Neural progenitor cell (in vitro differentiated cells): ENCODE measurements at regions not wholly inside any gene's neighbourhood (a gene's known extent, or its start where the extent isn't known, plus 50 kb on each side); places are given as distances from the start of the nearest gene placed in this dataset.

ENCODE experiments used
- DNase-seq: peaks from one replicate; pipeline ENCODE4 v3.0.0-alpha.2; 2016; ENCODE audit warnings: low spot score
- H2AFZ ChIP-seq: fragments of 200-600 bp; sonication (generic); replicated peaks from 2 replicates; pipeline ENCODE4 v1.6.1; 2016; ENCODE audit warnings: antibody characterized with exemption
- H3F3A ChIP-seq: fragments of 200-600 bp; sonication (generic); 2 replicates; pipeline ENCODE4 v1.6.1; 2016; ENCODE audit warnings: antibody characterized with exemption, low read depth
- H3K27ac ChIP-seq: fragments of 200-600 bp; sonication (generic); 2 replicates; pipeline ENCODE4 v1.5.1; 2016; ENCODE audit warnings: mild to moderate bottlenecking
- H3K27me3 ChIP-seq: fragments of 200-600 bp; sonication (generic); 2 replicates; pipeline ENCODE4 v1.6.1; 2016; ENCODE audit warnings: mild to moderate bottlenecking, moderate library complexity
- H3K36me3 ChIP-seq: fragments of 200-600 bp; sonication (generic); 2 replicates; pipeline ENCODE4 v1.5.1; 2016
- H3K4me1 ChIP-seq: fragments of 200-600 bp; sonication (generic); 2 replicates; pipeline ENCODE4 v1.6.1; 2016; ENCODE audit warnings: mixed run types
- H3K4me2 ChIP-seq: fragments of 200-600 bp; sonication (generic); 2 replicates; pipeline ENCODE4 v1.6.1; 2016
- H3K4me3 ChIP-seq: fragments of 200-600 bp; sonication (generic); 2 replicates; pipeline ENCODE4 v1.5.1; 2016
- H3K79me2 ChIP-seq: fragments of 200-600 bp; sonication (generic); 2 replicates; pipeline ENCODE4 v1.6.1; 2016; ENCODE audit warnings: low read depth
- H3K9ac ChIP-seq: fragments of 200-600 bp; sonication (generic); 2 replicates; pipeline ENCODE4 v1.6.1; 2016
- H3K9me3 ChIP-seq: fragments of 200-600 bp; sonication (generic); 2 replicates; pipeline ENCODE4 v1.5.1; 2016; ENCODE audit warnings: low read depth
- H4K20me1 ChIP-seq: fragments of 200-600 bp; sonication (generic); 2 replicates; pipeline ENCODE4 v1.6.1; 2016; ENCODE audit warnings: low read depth
- H3K27ac Mint-ChIP-seq: 3 replicates; pipeline ENCODE4 v1.8.0; 2021; ENCODE audit warnings: mixed read lengths
- H3K27me3 Mint-ChIP-seq: 2 replicates; pipeline ENCODE4 v1.8.0; 2022; ENCODE audit warnings: low read depth, mild to moderate bottlenecking, inconsistent platforms, moderate library complexity, mixed read lengths; ENCODE audit not compliant: insufficient read depth
- H3K36me3 Mint-ChIP-seq: 3 replicates; pipeline ENCODE4 v1.8.0; 2021; ENCODE audit warnings: mixed read lengths
- H3K4me1 Mint-ChIP-seq: 3 replicates; pipeline ENCODE4 v1.8.0; 2021; ENCODE audit warnings: mixed read lengths
- H3K4me3 Mint-ChIP-seq: 3 replicates; pipeline ENCODE4 v1.8.0; 2021; ENCODE audit warnings: mild to moderate bottlenecking, moderate library complexity, mixed read lengths
- H3K9me3 Mint-ChIP-seq: 3 replicates; pipeline ENCODE4 v1.8.0; 2020; ENCODE audit warnings: mixed read lengths
- EZH2 ChIP-seq: fragments of 200-600 bp; sonication (generic); IDR thresholded peaks from 2 replicates; pipeline ENCODE4 v1.6.1; 2017; ENCODE audit warnings: antibody characterized with exemption, mild to moderate bottlenecking, moderate library complexity
- EZH2phosphoT487 ChIP-seq: fragments of 200-600 bp; sonication (generic); IDR thresholded peaks from 2 replicates; pipeline ENCODE4 v1.6.1; 2017; ENCODE audit warnings: antibody characterized with exemption
- TF ChIP-seq, protein P1 (sequence below): fragments of 200-600 bp; sonication (generic); IDR thresholded peaks from 2 replicates; pipeline ENCODE4 v1.5.1; 2017; ENCODE audit warnings: antibody characterized with exemption, mild to moderate bottlenecking

DNA sequence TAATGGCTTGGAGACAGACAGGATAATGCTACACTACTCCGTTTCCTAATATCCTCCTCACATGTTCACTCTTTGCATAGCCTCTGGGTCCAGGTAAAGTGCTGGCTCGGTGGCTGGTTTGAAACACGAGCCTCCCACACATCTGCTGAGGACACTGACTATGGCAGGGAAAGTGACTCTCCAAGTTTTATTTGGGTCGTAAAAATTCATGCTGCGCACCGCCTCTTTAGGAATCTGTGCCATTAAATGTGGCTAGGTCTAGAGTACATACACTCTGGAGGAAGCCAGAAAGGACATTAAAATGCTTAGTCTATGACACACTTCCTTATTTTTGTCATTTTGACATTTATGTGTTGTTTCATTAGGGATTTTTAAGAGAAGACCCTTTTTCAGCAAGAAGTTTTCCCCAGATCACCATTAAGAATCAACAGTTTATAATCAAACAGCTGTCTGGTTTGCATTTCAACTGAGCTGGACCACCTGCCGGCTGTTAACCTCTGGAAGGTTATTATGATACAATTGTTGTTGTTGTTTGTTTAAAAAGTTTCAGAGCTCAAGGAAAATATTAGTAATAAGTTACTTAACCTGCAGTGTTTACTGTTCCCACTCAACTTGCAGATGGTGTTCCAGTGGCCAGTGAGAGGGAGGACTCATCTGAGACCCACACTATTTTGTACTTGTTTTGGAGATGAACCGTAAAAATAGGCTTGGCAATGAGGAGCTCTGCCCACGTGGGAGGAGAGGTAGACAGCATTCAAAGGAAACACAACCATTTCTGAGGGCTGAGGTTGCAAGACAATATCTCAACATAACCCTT, 443.3 kb upstream of the MEIS1 start:
- Histone ChIP-seq H2AFZ (no peak overlapping the region), H3K9me3 (no peaks in the 10 kb centered on the region), H3K79me2 (no peaks in the 10 kb centered on the region), H3K4me3 (no peak overlapping the region), H3K4me1 (no peaks in the 10 kb centered on the region), H3F3A (no peaks in the 10 kb centered on the region), H3K36me3 (no peaks in the 10 kb centered on the region), H4K20me1 (no peaks in the 10 kb centered on the region), H3K9ac (no peak overlapping the region), H3K27me3 (no peaks in the 10 kb centered on the region), H3K27ac (no peak overlapping the region), H3K4me2 (no peak overlapping the region)
- no peak overlapping the region for H3K27ac Mint-ChIP-seq
- TF ChIP-seq, protein P1, sequence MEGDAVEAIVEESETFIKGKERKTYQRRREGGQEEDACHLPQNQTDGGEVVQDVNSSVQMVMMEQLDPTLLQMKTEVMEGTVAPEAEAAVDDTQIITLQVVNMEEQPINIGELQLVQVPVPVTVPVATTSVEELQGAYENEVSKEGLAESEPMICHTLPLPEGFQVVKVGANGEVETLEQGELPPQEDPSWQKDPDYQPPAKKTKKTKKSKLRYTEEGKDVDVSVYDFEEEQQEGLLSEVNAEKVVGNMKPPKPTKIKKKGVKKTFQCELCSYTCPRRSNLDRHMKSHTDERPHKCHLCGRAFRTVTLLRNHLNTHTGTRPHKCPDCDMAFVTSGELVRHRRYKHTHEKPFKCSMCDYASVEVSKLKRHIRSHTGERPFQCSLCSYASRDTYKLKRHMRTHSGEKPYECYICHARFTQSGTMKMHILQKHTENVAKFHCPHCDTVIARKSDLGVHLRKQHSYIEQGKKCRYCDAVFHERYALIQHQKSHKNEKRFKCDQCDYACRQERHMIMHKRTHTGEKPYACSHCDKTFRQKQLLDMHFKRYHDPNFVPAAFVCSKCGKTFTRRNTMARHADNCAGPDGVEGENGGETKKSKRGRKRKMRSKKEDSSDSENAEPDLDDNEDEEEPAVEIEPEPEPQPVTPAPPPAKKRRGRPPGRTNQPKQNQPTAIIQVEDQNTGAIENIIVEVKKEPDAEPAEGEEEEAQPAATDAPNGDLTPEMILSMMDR: no peak
- no peak for TF ChIP-seq EZH2
- no peak for TF ChIP-seq EZH2phosphoT487
- DNase-seq: no peak
- H3K4me1 Mint-ChIP-seq: peaks cover 4% of the 10 kb centered on the region
- no peak overlapping the region for H3K4me3 Mint-ChIP-seq
- peaks cover 4% of the 10 kb centered on the region for H3K27me3 Mint-ChIP-seq
- H3K9me3 Mint-ChIP-seq: peaks cover 7% of the 10 kb centered on the region
- no peaks in the 10 kb centered on the region for H3K36me3 Mint-ChIP-seq

DNA sequence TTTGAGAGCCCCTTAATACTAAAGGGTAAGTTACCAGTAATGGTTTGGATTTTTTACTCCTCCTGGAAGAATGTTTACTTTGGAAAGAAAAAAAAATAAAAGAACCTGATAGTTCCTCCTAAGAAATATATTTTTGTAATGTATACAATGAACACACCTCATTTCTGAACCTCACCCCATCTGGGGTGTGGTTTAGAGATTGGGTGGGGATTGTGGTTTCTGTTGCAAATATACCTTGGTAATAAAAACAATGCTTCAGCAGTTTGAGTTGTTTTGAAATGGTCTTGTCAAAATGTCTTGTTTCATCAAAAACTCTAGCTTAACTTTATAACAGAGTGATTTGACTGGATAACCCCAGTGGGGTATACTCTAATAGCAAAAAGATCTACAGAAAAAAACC, 448.9 kb upstream of the MEIS1 start:
- no peak for DNase-seq
- H3K9me3 Mint-ChIP-seq: peaks cover 7% of the 10 kb centered on the region
- Histone ChIP-seq H3K27me3 (no peaks in the 10 kb centered on the region), H3K4me1 (no peaks in the 10 kb centered on the region), H3K4me3 (no peak overlapping the region), H2AFZ (no peak overlapping the region), H3K9me3 (no peaks in the 10 kb centered on the region), H3K9ac (no peak overlapping the region), H3K4me2 (no peak overlapping the region), H3K36me3 (no peaks in the 10 kb centered on the region), H3F3A (no peaks in the 10 kb centered on the region), H3K79me2 (no peaks in the 10 kb centered on the region), H3K27ac (no peak overlapping the region), H4K20me1 (no peaks in the 10 kb centered on the region)
- TF ChIP-seq, protein P1: no peak
- TF ChIP-seq EZH2 (no peak), EZH2phosphoT487 (no peak)
- no peak overlapping the region for H3K27ac Mint-ChIP-seq
- no peaks in the 10 kb centered on the region for H3K4me1 Mint-ChIP-seq
- peaks cover 6% of the 10 kb centered on the region for H3K27me3 Mint-ChIP-seq
- no peaks in the 10 kb centered on the region for H3K36me3 Mint-ChIP-seq
- H3K4me3 Mint-ChIP-seq: no peak overlapping the region

DNA sequence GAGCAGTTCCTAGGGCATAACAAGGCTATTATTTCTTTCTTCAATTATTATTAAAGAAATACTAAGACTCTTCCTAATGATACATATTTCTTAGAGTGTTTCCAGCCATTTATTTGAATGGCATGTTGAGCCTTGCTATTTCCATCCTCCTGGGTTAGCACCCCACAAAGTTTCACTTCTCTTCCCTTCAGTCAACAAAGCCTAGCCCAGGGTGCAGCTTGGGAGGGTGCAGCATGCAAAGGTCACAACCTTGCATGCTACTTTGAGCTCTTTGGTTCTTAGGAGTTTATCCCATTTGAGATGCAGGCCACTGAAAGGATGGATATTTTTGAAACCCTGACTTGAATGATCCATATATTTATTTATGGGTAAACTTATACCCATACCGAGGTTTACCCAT, 454.4 kb upstream of the MEIS1 start:
- Histone ChIP-seq H3K27ac (no peak overlapping the region), H3K79me2 (no peaks in the 10 kb centered on the region), H3K9ac (no peak overlapping the region), H3K4me3 (no peak overlapping the region), H3K27me3 (no peaks in the 10 kb centered on the region), H3K4me1 (no peaks in the 10 kb centered on the region), H4K20me1 (no peaks in the 10 kb centered on the region), H3K9me3 (peaks cover 4% of the 10 kb centered on the region), H3K4me2 (no peak overlapping the region), H3F3A (no peaks in the 10 kb centered on the region), H2AFZ (no peak overlapping the region), H3K36me3 (no peaks in the 10 kb centered on the region)
- TF ChIP-seq EZH2phosphoT487 (no peak), EZH2 (no peak)
- TF ChIP-seq, protein P1: no peak
- Mint-ChIP-seq H3K4me1 (no peaks in the 10 kb centered on the region), H3K36me3 (no peaks in the 10 kb centered on the region), H3K9me3 (peaks cover 2% of the 10 kb centered on the region), H3K27ac (no peak overlapping the region), H3K4me3 (no peak overlapping the region), H3K27me3 (peaks cover 2% of the 10 kb centered on the region)
- DNase-seq: no peak
